Neural progenitor cell (in vitro differentiated cells): ENCODE measurements at regions not wholly inside any gene's neighbourhood (a gene's known extent, or its start where the extent isn't known, plus 50 kb on each side); places are given as distances from the start of the nearest gene placed in this dataset.

Source experiments
- DNase-seq: peaks from one replicate; pipeline ENCODE4 v3.0.0-alpha.2; 2016; ENCODE audit warnings: low spot score
- H2AFZ ChIP-seq: fragments of 200-600 bp; sonication (generic); replicated peaks from 2 replicates; pipeline ENCODE4 v1.6.1; 2016; ENCODE audit warnings: antibody characterized with exemption
- H3F3A ChIP-seq: fragments of 200-600 bp; sonication (generic); 2 replicates; pipeline ENCODE4 v1.6.1; 2016; ENCODE audit warnings: antibody characterized with exemption, low read depth
- H3K27ac ChIP-seq: fragments of 200-600 bp; sonication (generic); 2 replicates; pipeline ENCODE4 v1.5.1; 2016; ENCODE audit warnings: mild to moderate bottlenecking
- H3K27me3 ChIP-seq: fragments of 200-600 bp; sonication (generic); 2 replicates; pipeline ENCODE4 v1.6.1; 2016; ENCODE audit warnings: mild to moderate bottlenecking, moderate library complexity
- H3K36me3 ChIP-seq: fragments of 200-600 bp; sonication (generic); 2 replicates; pipeline ENCODE4 v1.5.1; 2016
- H3K4me1 ChIP-seq: fragments of 200-600 bp; sonication (generic); 2 replicates; pipeline ENCODE4 v1.6.1; 2016; ENCODE audit warnings: mixed run types
- H3K4me2 ChIP-seq: fragments of 200-600 bp; sonication (generic); 2 replicates; pipeline ENCODE4 v1.6.1; 2016
- H3K4me3 ChIP-seq: fragments of 200-600 bp; sonication (generic); 2 replicates; pipeline ENCODE4 v1.5.1; 2016
- H3K79me2 ChIP-seq: fragments of 200-600 bp; sonication (generic); 2 replicates; pipeline ENCODE4 v1.6.1; 2016; ENCODE audit warnings: low read depth
- H3K9ac ChIP-seq: fragments of 200-600 bp; sonication (generic); 2 replicates; pipeline ENCODE4 v1.6.1; 2016
- H3K9me3 ChIP-seq: fragments of 200-600 bp; sonication (generic); 2 replicates; pipeline ENCODE4 v1.5.1; 2016; ENCODE audit warnings: low read depth
- H4K20me1 ChIP-seq: fragments of 200-600 bp; sonication (generic); 2 replicates; pipeline ENCODE4 v1.6.1; 2016; ENCODE audit warnings: low read depth
- H3K27ac Mint-ChIP-seq: 3 replicates; pipeline ENCODE4 v1.8.0; 2021; ENCODE audit warnings: mixed read lengths
- H3K27me3 Mint-ChIP-seq: 2 replicates; pipeline ENCODE4 v1.8.0; 2022; ENCODE audit warnings: low read depth, mild to moderate bottlenecking, inconsistent platforms, moderate library complexity, mixed read lengths; ENCODE audit not compliant: insufficient read depth
- H3K36me3 Mint-ChIP-seq: 3 replicates; pipeline ENCODE4 v1.8.0; 2021; ENCODE audit warnings: mixed read lengths
- H3K4me1 Mint-ChIP-seq: 3 replicates; pipeline ENCODE4 v1.8.0; 2021; ENCODE audit warnings: mixed read lengths
- H3K4me3 Mint-ChIP-seq: 3 replicates; pipeline ENCODE4 v1.8.0; 2021; ENCODE audit warnings: mild to moderate bottlenecking, moderate library complexity, mixed read lengths
- H3K9me3 Mint-ChIP-seq: 3 replicates; pipeline ENCODE4 v1.8.0; 2020; ENCODE audit warnings: mixed read lengths
- CTCF ChIP-seq: fragments of 200-600 bp; sonication (generic); IDR thresholded peaks from 2 replicates; pipeline ENCODE4 v1.5.1; 2017; ENCODE audit warnings: antibody characterized with exemption, mild to moderate bottlenecking
- EZH2 ChIP-seq: fragments of 200-600 bp; sonication (generic); IDR thresholded peaks from 2 replicates; pipeline ENCODE4 v1.6.1; 2017; ENCODE audit warnings: antibody characterized with exemption, mild to moderate bottlenecking, moderate library complexity
- EZH2phosphoT487 ChIP-seq: fragments of 200-600 bp; sonication (generic); IDR thresholded peaks from 2 replicates; pipeline ENCODE4 v1.6.1; 2017; ENCODE audit warnings: antibody characterized with exemption

GRCh38 chr2:193743089-193743488 lies 1548.4 kb upstream of the TMEFF2 start:
- no peak overlapping the region for H3K4me3 ChIP-seq
- DNase-seq: no peak
- H3K4me1 ChIP-seq: no peaks in the 10 kb centered on the region
- peaks cover 3% of the 10 kb centered on the region for H3K9me3 Mint-ChIP-seq
- H3K27me3 Mint-ChIP-seq: no peaks in the 10 kb centered on the region
- H3F3A ChIP-seq: no peaks in the 10 kb centered on the region
- no peaks in the 10 kb centered on the region for H3K36me3 Mint-ChIP-seq
- no peaks in the 10 kb centered on the region for H3K36me3 ChIP-seq
- no peak overlapping the region for H3K4me2 ChIP-seq
- no peak overlapping the region for H3K27ac Mint-ChIP-seq
- no peak overlapping the region for H3K4me3 Mint-ChIP-seq
- H3K9ac ChIP-seq: no peak overlapping the region
- H3K9me3 ChIP-seq: no peaks in the 10 kb centered on the region
- H4K20me1 ChIP-seq: no peaks in the 10 kb centered on the region
- no peaks in the 10 kb centered on the region for H3K27me3 ChIP-seq
- no peak for TF ChIP-seq EZH2phosphoT487
- no peak for TF ChIP-seq CTCF
- TF ChIP-seq EZH2: no peak
- H3K79me2 ChIP-seq: no peaks in the 10 kb centered on the region
- H3K27ac ChIP-seq: no peak overlapping the region
- H2AFZ ChIP-seq: no peak overlapping the region
- H3K4me1 Mint-ChIP-seq: no peaks in the 10 kb centered on the region

DNA sequence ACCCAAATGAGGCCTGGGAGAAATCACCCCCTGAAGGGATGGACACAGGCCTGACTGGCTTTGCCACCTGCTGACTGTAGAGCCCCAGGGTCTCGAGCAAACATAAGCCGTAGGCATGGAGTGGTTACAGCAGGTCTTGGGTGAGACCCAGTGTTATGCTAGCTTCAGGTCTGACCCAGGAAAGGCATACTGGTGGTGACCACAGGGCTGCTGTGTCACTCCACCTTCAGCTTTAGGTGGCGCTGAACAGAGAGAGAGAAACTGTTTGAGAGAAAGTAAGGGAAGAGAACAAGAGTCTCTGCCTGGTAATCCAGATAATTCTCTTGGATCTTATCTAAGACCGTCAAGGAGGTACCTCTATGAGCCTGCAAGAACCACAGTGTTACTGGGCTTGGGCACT lies 1544.2 kb upstream of the TMEFF2 start:
- no peaks in the 10 kb centered on the region for H3K36me3 Mint-ChIP-seq
- TF ChIP-seq EZH2phosphoT487 (no peak), EZH2 (no peak), CTCF (no peak)
- no peaks in the 10 kb centered on the region for H3K4me1 Mint-ChIP-seq
- no peak overlapping the region for H3K27ac ChIP-seq
- no peak overlapping the region for H3K4me3 Mint-ChIP-seq
- H2AFZ ChIP-seq: no peak overlapping the region
- H3K36me3 ChIP-seq: no peaks in the 10 kb centered on the region
- no peaks in the 10 kb centered on the region for H3K27me3 ChIP-seq
- H4K20me1 ChIP-seq: no peaks in the 10 kb centered on the region
- H3K27ac Mint-ChIP-seq: no peak overlapping the region
- H3K4me1 ChIP-seq: no peaks in the 10 kb centered on the region
- H3K4me2 ChIP-seq: no peak overlapping the region
- no peak for DNase-seq
- H3K9me3 ChIP-seq: no peaks in the 10 kb centered on the region
- H3K4me3 ChIP-seq: no peak overlapping the region
- H3K9me3 Mint-ChIP-seq: no peaks in the 10 kb centered on the region
- H3K9ac ChIP-seq: no peak overlapping the region
- H3K27me3 Mint-ChIP-seq: no peaks in the 10 kb centered on the region
- H3K79me2 ChIP-seq: no peaks in the 10 kb centered on the region
- H3F3A ChIP-seq: no peaks in the 10 kb centered on the region

DNA sequence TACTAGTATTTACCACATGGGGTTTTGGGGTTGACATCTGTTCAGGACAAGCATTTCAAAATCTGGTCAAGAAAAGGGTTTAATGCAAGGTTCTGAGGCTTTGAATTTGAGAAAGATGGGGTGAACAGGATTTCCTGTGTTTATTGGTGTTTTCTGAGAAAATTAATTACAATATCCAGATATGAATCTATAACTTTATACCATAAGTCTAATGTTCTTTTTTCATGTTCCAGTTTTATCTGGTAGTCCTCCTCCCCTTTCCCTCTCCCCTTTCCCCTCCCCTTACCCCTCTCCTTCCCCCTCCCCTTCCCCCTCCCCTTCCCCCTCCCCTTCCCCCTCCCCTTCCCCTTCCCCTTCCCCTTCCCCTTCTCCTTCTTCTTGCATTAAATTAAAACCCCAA lies 1518.2 kb upstream of the TMEFF2 start:
- H3K36me3 ChIP-seq: no peaks in the 10 kb centered on the region
- no peaks in the 10 kb centered on the region for H3K27me3 ChIP-seq
- Mint-ChIP-seq H3K4me3 (no peak overlapping the region), H3K9me3 (peaks cover 14% of the 10 kb centered on the region), H3K27ac (no peak overlapping the region), H3K27me3 (peaks cover 2% of the 10 kb centered on the region), H3K36me3 (peaks cover 2% of the 10 kb centered on the region), H3K4me1 (no peaks in the 10 kb centered on the region)
- no peak overlapping the region for H2AFZ ChIP-seq
- H3F3A ChIP-seq: no peaks in the 10 kb centered on the region
- H3K4me3 ChIP-seq: no peak overlapping the region
- H4K20me1 ChIP-seq: no peaks in the 10 kb centered on the region
- H3K79me2 ChIP-seq: no peaks in the 10 kb centered on the region
- DNase-seq: no peak
- no peak overlapping the region for H3K4me2 ChIP-seq
- H3K9ac ChIP-seq: no peak overlapping the region
- no peaks in the 10 kb centered on the region for H3K4me1 ChIP-seq
- no peaks in the 10 kb centered on the region for H3K9me3 ChIP-seq
- TF ChIP-seq CTCF (no peak), EZH2 (no peak), EZH2phosphoT487 (no peak)
- no peak overlapping the region for H3K27ac ChIP-seq

- Mint-ChIP-seq H3K27ac (no peak overlapping the region), H3K36me3 (no peaks in the 10 kb centered on the region), H3K4me3 (no peak overlapping the region), H3K9me3 (peaks cover 6% of the 10 kb centered on the region), H3K27me3 (no peaks in the 10 kb centered on the region), H3K4me1 (no peaks in the 10 kb centered on the region)
- Histone ChIP-seq H3K4me1 (no peaks in the 10 kb centered on the region), H4K20me1 (no peaks in the 10 kb centered on the region), H3K36me3 (no peaks in the 10 kb centered on the region), H3K9ac (no peak overlapping the region), H3K27ac (no peak overlapping the region), H3K27me3 (no peaks in the 10 kb centered on the region), H3K9me3 (no peaks in the 10 kb centered on the region), H3K4me2 (no peak overlapping the region), H3K4me3 (no peak overlapping the region), H3F3A (no peaks in the 10 kb centered on the region), H2AFZ (no peak overlapping the region), H3K79me2 (no peaks in the 10 kb centered on the region)
- no peak for DNase-seq
- TF ChIP-seq EZH2phosphoT487 (no peak), EZH2 (no peak), CTCF (no peak)
Observed at GRCh38 chr2:193703411-193703810, 1508.7 kb upstream of the TMEFF2 start.
